ENCODE measurements at regions not wholly inside any gene's neighbourhood (a gene's known extent, or its start where the extent isn't known, plus 50 kb on each side); places are given as distances from the start of the nearest gene placed in this dataset.

- no peak for ATAC-seq
- intact Hi-C loops (cut with DNase I): no loop called here
- 73 to 77% (median 77%) methylated on average over 4 of the region's 4 CpGs for WGBS, 3 donors
- TF ChIP-seq CTCF (IDR thresholded peaks at IDR 0.05): no peak
- H3K9me3 ChIP-seq: no peaks in the 10 kb centered on the region
- peaks cover 0 to 5% (median 0%) of the 10 kb centered on the region in 3 donors for H3K27me3 ChIP-seq (ENCODE audit: insufficient read depth in 3 of 3, low read length in 2 of 3)
- H3K4me3 ChIP-seq: no peak overlapping the region
- no peaks in the 10 kb centered on the region for H3K36me3 ChIP-seq (ENCODE audit: insufficient read depth in 1 of 2, low read depth in 1 of 2)
- no peak for DNase-seq
- H3K27ac ChIP-seq: no peak overlapping the region
- H3K4me1 ChIP-seq: no peaks in the 10 kb centered on the region
These were observed 174.4 kb upstream of the IRX6 start for GRCh38 chr16:55149622-55150021.

GRCh38 chr16:55151561-55152305, 172.3 kb upstream of the IRX6 start:
- ATAC-seq (no peak), DNase-seq (no peak)
- H3K27me3 ChIP-seq (ENCODE audit: insufficient read depth in 3 of 3, low read length in 2 of 3): peaks cover 0 to 5% (median 0%) of the 10 kb centered on the region in 3 donors
- H3K9me3 ChIP-seq: no peaks in the 10 kb centered on the region
- 61 to 73% (median 67%) methylated on average over 9 of the region's 9 CpGs for WGBS, 3 donors
- TF ChIP-seq CTCF (IDR thresholded peaks at IDR 0.05): no peak
- no peak overlapping the region for H3K4me3 ChIP-seq
- intact Hi-C loops (cut with DNase I): no loop called here
- H3K27ac ChIP-seq: no peak overlapping the region
- H3K4me1 ChIP-seq: no peaks in the 10 kb centered on the region
- H3K36me3 ChIP-seq (ENCODE audit: insufficient read depth in 1 of 2, low read depth in 1 of 2): no peaks in the 10 kb centered on the region

- Histone ChIP-seq H3K4me1 (no peaks in the 10 kb centered on the region), H3K36me3 (ENCODE audit: insufficient read depth in 1 of 2, low read depth in 1 of 2) (no peaks in the 10 kb centered on the region), H3K27ac (no peak overlapping the region), H3K27me3 (ENCODE audit: insufficient read depth in 3 of 3, low read length in 2 of 3) (peaks cover 0 to 5% (median 0%) of the 10 kb centered on the region in 3 donors), H3K9me3 (no peaks in the 10 kb centered on the region), H3K4me3 (no peak overlapping the region)
- WGBS, 3 donors: 73 to 86% (median 76%) methylated on average over 3 of the region's 3 CpGs
- no peak for TF ChIP-seq CTCF (IDR thresholded peaks at IDR 0.05)
- ATAC-seq: no peak
- no peak for DNase-seq
- intact Hi-C loops (cut with DNase I): no loop called here
These were observed 171.1 kb upstream of the IRX6 start for GRCh38 chr16:55152875-55153390.

DNA sequence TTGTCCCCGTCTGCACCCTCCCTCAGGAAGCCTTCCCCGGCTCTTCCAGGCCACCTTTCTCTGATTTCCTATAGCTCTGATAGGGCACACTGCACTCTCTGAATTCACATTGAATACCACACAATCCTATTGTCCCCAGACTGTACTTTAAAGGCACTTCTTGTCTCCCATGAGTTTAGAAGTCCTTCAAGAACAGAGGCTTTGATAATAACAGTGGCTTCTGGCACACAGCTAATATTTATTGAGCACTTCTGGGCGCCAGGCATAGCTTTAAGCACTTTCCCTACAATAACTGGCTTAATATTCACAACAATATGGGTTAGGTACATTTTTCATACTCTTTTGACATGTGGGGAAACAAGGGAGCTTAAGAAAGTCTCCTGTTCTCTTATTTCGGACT, 169.7 kb upstream of the IRX6 start:
- 66 to 70% (median 69%) methylated on average over 4 of the region's 4 CpGs for WGBS, 3 donors
- intact Hi-C loops (cut with DNase I): no loop called here
- H3K27ac ChIP-seq: no peak overlapping the region
- H3K36me3 ChIP-seq (ENCODE audit: insufficient read depth in 1 of 2, low read depth in 1 of 2): no peaks in the 10 kb centered on the region
- peaks cover 0 to 5% (median 0%) of the 10 kb centered on the region in 3 donors for H3K27me3 ChIP-seq (ENCODE audit: insufficient read depth in 3 of 3, low read length in 2 of 3)
- no peak overlapping the region for H3K4me3 ChIP-seq
- H3K9me3 ChIP-seq: no peaks in the 10 kb centered on the region
- ATAC-seq (no peak), DNase-seq (no peak)
- no peak for TF ChIP-seq CTCF (IDR thresholded peaks at IDR 0.05)
- H3K4me1 ChIP-seq: no peaks in the 10 kb centered on the region

DNA sequence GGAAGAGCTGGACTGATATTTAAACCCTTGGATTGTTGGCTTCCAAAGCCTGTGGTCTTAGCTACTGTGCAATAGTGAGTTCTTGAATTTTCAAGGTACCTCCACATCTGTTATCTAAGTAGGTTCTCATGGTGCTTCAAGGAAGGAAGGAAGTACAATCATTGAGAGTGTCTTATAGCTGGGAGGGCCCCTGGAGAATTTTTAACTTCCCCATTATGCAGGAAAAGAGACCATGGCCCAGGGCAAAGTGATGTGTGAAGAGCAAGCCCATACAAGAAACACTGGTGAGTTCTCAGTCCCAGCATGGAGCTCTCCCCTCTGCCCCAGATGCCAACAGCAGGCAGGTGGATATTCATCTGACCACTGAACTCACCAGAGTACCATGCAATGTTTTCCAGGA, 169.0 kb upstream of the IRX6 start:
- H3K27ac ChIP-seq: no peak overlapping the region
- H3K36me3 ChIP-seq (ENCODE audit: insufficient read depth in 1 of 2, low read depth in 1 of 2): no peaks in the 10 kb centered on the region
- DNase-seq (no peak), ATAC-seq (no peak)
- intact Hi-C loops (cut with DNase I): no loop called here
- H3K9me3 ChIP-seq: no peaks in the 10 kb centered on the region
- no peak overlapping the region for H3K4me3 ChIP-seq
- H3K4me1 ChIP-seq: no peaks in the 10 kb centered on the region
- peaks cover 0 to 5% (median 0%) of the 10 kb centered on the region in 3 donors for H3K27me3 ChIP-seq (ENCODE audit: insufficient read depth in 3 of 3, low read length in 2 of 3)
- no peak for TF ChIP-seq CTCF (IDR thresholded peaks at IDR 0.05)

All from psoas muscle (tissue), 7 donors.